Fibroblast of mammary gland (primary cell): ENCODE measurements at regions not wholly inside any gene's neighbourhood (a gene's known extent, or its start where the extent isn't known, plus 50 kb on each side); places are given as distances from the start of the nearest gene placed in this dataset.

ENCODE experiments used
- DNase-seq: peaks from one replicate; pipeline ENCODE4 v3.0.0-alpha.2; 2010; ENCODE audit warnings: low read depth
- H3K4me3 ChIP-seq: 2 replicates; pipeline ENCODE4 v1.5.1; 2011; ENCODE audit warnings: low read depth, mild to moderate bottlenecking, low read length, moderate library complexity; ENCODE audit not compliant: control insufficient read depth
- CTCF ChIP-seq: conservative IDR thresholded peaks from 2 replicates; pipeline ENCODE4 v1.5.1; 2011; ENCODE audit warnings: low read depth, low read length, inconsistent platforms; ENCODE audit not compliant: control insufficient read depth, insufficient read depth

GRCh38 chr21:27681841-27682240, 715.0 kb upstream of the ADAMTS5 start:
- no peak overlapping the region for H3K4me3 ChIP-seq
- TF ChIP-seq CTCF: no peak
- peak; percentile 18 for DNase-seq

GRCh38 chr21:27681038-27681437, 714.1 kb upstream of the ADAMTS5 start:
- TF ChIP-seq CTCF: no peak
- peak; percentile 37 for DNase-seq
- H3K4me3 ChIP-seq: no peak overlapping the region

GRCh38 chr21:27680181-27680580, 713.3 kb upstream of the ADAMTS5 start:
- no peak for DNase-seq
- no peak for TF ChIP-seq CTCF
- H3K4me3 ChIP-seq: no peak overlapping the region

- no peak for TF ChIP-seq CTCF
- no peak for DNase-seq
- no peak overlapping the region for H3K4me3 ChIP-seq
Observed at GRCh38 chr21:27678511-27678910, 711.6 kb upstream of the ADAMTS5 start.

GRCh38 chr21:27677546-27677945, 710.7 kb upstream of the ADAMTS5 start:
- no peak for DNase-seq
- TF ChIP-seq CTCF: no peak
- no peak overlapping the region for H3K4me3 ChIP-seq

- no peak for TF ChIP-seq CTCF
- no peak overlapping the region for H3K4me3 ChIP-seq
- DNase-seq: no peak
Observed at GRCh38 chr21:27675306-27675705, 708.4 kb upstream of the ADAMTS5 start.

- no peak overlapping the region for H3K4me3 ChIP-seq
- peak; percentile 92 for DNase-seq
- TF ChIP-seq CTCF: no peak
Observed at GRCh38 chr21:27674041-27674615, 707.2 kb upstream of the ADAMTS5 start.
